Sciatic nerve (tissue), 2 donors: ENCODE measurements at regions not wholly inside any gene's neighbourhood (a gene's known extent, or its start where the extent isn't known, plus 50 kb on each side); places are given as distances from the start of the nearest gene placed in this dataset.

Experiments used
- ATAC-seq: fragments of 200-7000 bp; cut with Tn5 transposase; one replicate; pipeline ENCODE4 v1.9.1; 2020; ENCODE audit warnings: mild to moderate bottlenecking, moderate library complexity
- DNase-seq: peaks from one replicate; pipeline ENCODE4 v3.0.0-alpha.2; 2020; ENCODE audit warnings: low spot score
- intact Hi-C: fragments of 100-400 bp; cut with DNase I; formaldehyde crosslinking; loops from one replicate; pipeline ENCODE4 v1.14.2; 2022
- donor health status: DM: no; HTN: no; CAD: no.
- donor health status: DM: no; HTN: no; CAD: no.

- ATAC-seq, result no peak
- intact Hi-C loops, result no loop called here
- no peak for DNase-seq
Measured at GRCh38 chr6:19261642-19262041, 575.5 kb upstream of the ID4 start.

- ATAC-seq (no peak), DNase-seq (no peak)
- intact Hi-C loops, result no loop called here
Measured at GRCh38 chr6:19268117-19268516, 569.1 kb upstream of the ID4 start.

- DNase-seq, result no peak
- intact Hi-C loops, result no loop called here
Measured at GRCh38 chr6:19268718-19269117, 568.5 kb upstream of the ID4 start.

GRCh38 chr6:19269341-19269898 is 567.8 kb upstream of the ID4 start:
- ATAC-seq (no peak), DNase-seq (no peak)
- intact Hi-C loops, result no loop called here

More at GRCh38 chr6:19268718-19269117, 568.5 kb upstream of the ID4 start:
- ATAC-seq, result no peak

- ATAC-seq (no peak), DNase-seq (no peak)
- intact Hi-C loops, result no loop called here
Measured at GRCh38 chr6:19270616-19271015, 566.6 kb upstream of the ID4 start.

GRCh38 chr6:19279273-19279684 is 557.9 kb upstream of the ID4 start:
- DNase-seq, result no peak
- ATAC-seq, result peak; percentile 71

GRCh38 chr6:19287928-19288327 is 549.2 kb upstream of the ID4 start:
- DNase-seq (no peak), ATAC-seq (no peak)
- intact Hi-C loops, result no loop called here

More at GRCh38 chr6:19279273-19279684, 557.9 kb upstream of the ID4 start:
- intact Hi-C loops, result no loop called here

- no peak for ATAC-seq
- DNase-seq, result no peak
- intact Hi-C loops, result no loop called here
Measured at GRCh38 chr6:19289457-19289856, 547.7 kb upstream of the ID4 start.

- ATAC-seq, result no peak
- no peak for DNase-seq
Measured at GRCh38 chr6:19297880-19298279, 539.3 kb upstream of the ID4 start.

GRCh38 chr6:19298421-19298820 is 538.7 kb upstream of the ID4 start:
- intact Hi-C loops, result no loop called here
- ATAC-seq, result no peak
- no peak for DNase-seq

More at GRCh38 chr6:19297880-19298279, 539.3 kb upstream of the ID4 start:
- intact Hi-C loops, result no loop called here

GRCh38 chr6:19299129-19299528 is 538.0 kb upstream of the ID4 start:
- ATAC-seq (no peak), DNase-seq (no peak)
- intact Hi-C loops, result no loop called here

- ATAC-seq, result peak; percentile 59
- intact Hi-C loops, result no loop called here
Measured at GRCh38 chr6:19301980-19302379, 535.2 kb upstream of the ID4 start.

GRCh38 chr6:19303383-19303782 is 533.8 kb upstream of the ID4 start:
- intact Hi-C loops, result no loop called here
- no peak for DNase-seq
- peak; percentile 76 for ATAC-seq

More at GRCh38 chr6:19301980-19302379, 535.2 kb upstream of the ID4 start:
- DNase-seq, result no peak

- intact Hi-C loops, result no loop called here
- no peak for DNase-seq
- no peak for ATAC-seq
Measured at GRCh38 chr6:19309661-19310060, 527.5 kb upstream of the ID4 start.

GRCh38 chr6:19311786-19312185 is 525.4 kb upstream of the ID4 start:
- no peak for DNase-seq
- intact Hi-C loops, result no loop called here
- ATAC-seq, result no peak

- ATAC-seq, result no peak
- intact Hi-C loops, result no loop called here
Measured at GRCh38 chr6:19312241-19312978, 524.8 kb upstream of the ID4 start.

GRCh38 chr6:19317431-19317986 is 519.7 kb upstream of the ID4 start:
- intact Hi-C loops, result no loop called here
- ATAC-seq, result no peak

More at GRCh38 chr6:19312241-19312978, 524.8 kb upstream of the ID4 start:
- DNase-seq, result no peak

GRCh38 chr6:19319005-19319404 is 518.2 kb upstream of the ID4 start:
- intact Hi-C loops, result no loop called here
- DNase-seq (no peak), ATAC-seq (no peak)

More at GRCh38 chr6:19317431-19317986, 519.7 kb upstream of the ID4 start:
- no peak for DNase-seq

- DNase-seq, result no peak
- intact Hi-C loops, result no loop called here
Measured at GRCh38 chr6:19320111-19320581, 517.0 kb upstream of the ID4 start.

More at GRCh38 chr6:19320111-19320581, 517.0 kb upstream of the ID4 start:
- no peak for ATAC-seq
